ENCODE measurements at regions not wholly inside any gene's neighbourhood (a gene's known extent, or its start where the extent isn't known, plus 50 kb on each side); places are given as distances from the start of the nearest gene placed in this dataset.
"Not testable (repeated sequence)": the region's sequence is repeated elsewhere in the genome, so short reads cannot be mapped to it uniquely, and the experiment has no call there.

DNA sequence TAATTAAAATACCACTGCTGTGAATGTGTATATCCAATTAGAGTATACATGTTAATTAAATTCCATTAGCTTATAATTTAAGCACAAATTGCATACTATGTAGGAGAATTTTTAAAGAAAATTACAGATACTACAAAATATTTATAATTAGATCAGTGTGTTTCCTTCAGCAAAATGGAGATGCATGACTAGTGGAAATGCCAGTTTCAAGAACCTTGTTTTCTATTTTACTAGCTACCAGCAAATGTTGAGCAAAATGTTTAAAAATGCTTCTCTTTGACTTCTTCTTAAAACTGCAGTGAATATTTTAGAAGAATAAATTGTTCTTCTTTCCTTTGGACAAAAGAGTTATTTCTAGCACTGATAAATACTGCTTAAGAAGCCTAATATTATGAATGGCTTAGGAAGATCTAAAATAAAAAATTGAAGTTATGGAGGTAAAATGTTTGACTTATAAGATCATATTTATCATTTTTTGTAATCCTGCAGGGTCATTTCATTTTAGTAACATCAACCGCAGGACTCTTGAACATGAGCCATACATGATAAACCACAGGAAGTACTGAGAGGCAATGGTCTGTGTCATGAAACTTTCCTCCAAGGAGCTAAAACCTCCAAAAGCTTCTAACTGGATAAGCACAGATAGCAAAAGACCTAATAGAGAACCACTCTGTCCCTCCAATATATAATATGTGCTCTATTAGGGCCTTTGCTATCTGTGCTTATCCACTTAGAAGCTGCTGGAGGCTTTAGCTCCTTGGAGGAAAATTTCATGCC is 1066.0 kb upstream of the CELF2 start:
- ATAC-seq = no peak
- intact Hi-C loops (cut with DNase I) = no loop called here
- DNase-seq (ENCODE audit: missing footprints) = no peak

DNA sequence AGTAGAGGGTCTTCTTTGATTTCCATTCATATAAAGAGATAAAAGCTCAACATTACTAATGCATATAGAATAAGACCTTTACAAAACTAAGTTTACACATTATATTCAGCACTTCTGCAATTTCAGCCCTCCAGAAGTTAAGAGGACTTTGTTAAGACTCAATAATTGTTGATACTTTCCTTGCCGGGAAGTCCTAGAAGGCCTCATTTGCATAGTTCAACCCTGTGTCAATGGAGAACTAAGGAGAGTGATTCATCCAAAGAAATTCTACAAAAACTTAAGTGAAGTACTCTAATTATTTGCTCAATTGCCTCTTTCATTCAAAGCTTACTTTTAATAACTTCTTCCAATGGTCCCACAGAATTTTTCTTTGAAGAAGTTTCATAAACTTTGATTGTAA is 1060.3 kb upstream of the CELF2 start:
- DNase-seq (ENCODE audit: missing footprints) = no peak
- ATAC-seq = no peak
- intact Hi-C loops (cut with DNase I) = no loop called here

- intact Hi-C loops (cut with DNase I); DNase-seq (ENCODE audit: missing footprints); ATAC-seq: not testable (repeated sequence)
Measured at GRCh38 chr10:9957876-9958275, 1059.8 kb upstream of the CELF2 start.

DNA sequence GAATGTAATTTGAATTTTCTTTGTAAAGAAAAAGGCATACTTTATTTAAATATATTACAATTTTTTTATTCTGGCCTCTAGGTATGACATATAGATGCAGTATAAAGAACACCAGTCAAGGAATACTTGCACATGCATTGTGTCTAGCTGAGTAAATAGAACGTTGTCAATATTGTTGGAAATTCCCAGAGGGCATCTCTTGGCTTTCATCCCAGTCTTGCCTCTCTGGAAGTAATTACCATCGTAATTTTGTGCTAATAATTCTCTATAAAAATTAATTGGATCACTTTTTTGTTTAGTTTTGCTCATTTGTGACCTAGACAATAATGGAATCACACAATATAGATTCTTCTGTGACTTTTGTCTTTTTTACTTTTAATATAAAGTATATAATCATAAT is 1052.3 kb upstream of the CELF2 start:
- ATAC-seq = no peak
- intact Hi-C loops (cut with DNase I) = no loop called here
- no peak for DNase-seq (ENCODE audit: missing footprints)

DNA sequence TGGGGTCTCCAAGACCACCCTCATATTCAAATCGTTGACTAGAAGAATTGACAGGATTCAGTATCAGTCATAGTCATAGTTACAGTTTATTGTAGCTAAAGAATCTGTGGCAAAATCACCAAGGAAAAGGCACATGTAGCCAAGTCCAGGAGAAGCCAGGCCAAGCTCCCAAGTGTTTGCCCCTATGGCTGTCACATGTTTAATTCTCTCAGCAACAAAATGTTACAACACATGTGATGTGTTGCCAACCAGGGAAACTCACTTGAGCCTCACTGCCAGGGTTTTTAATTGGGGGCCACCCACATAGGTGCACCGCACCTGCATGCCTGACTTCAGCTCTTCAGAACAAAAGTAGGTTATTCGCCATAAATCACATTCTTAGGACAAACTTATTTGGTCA is 1030.9 kb upstream of the CELF2 start:
- ATAC-seq (no peak), DNase-seq (ENCODE audit: missing footprints) (no peak)
- intact Hi-C loops (cut with DNase I) = no loop called here

GRCh38 chr10:9987197-9987596 is 1030.5 kb upstream of the CELF2 start:
- DNase-seq (ENCODE audit: missing footprints) = no peak
- no peak for ATAC-seq
- intact Hi-C loops (cut with DNase I) = no loop called here

DNA sequence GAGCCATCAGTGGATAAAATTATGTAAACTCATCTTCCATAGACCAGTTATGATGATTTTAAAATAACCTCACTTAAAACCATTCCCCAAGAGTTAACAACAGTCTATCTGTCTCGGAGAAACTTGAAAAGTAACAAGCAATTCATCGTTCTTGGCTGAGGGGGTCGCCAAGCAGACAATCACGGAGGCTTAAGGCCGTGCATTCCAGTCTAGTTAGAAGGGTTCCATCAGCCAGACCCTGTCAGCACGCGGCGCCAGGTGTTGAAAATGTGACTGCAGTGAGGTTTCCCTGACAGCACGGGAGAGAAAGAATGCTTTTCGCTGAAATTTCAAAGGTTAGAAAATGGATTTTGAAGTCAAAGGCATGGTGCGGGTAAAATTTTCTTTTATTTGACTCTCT is 1025.0 kb upstream of the CELF2 start:
- ATAC-seq (no peak), DNase-seq (ENCODE audit: missing footprints) (no peak)
- intact Hi-C loops (cut with DNase I) = no loop called here

GRCh38 chr10:9994131-9994530 is 1023.5 kb upstream of the CELF2 start:
- intact Hi-C loops (cut with DNase I) = no loop called here
- DNase-seq (ENCODE audit: missing footprints) (no peak), ATAC-seq (no peak)

GRCh38 chr10:9999627-10000026 is 1018.0 kb upstream of the CELF2 start:
- no peak for DNase-seq (ENCODE audit: missing footprints)
- no peak for ATAC-seq
- intact Hi-C loops (cut with DNase I) = no loop called here

- ATAC-seq = no peak
- intact Hi-C loops (cut with DNase I) = no loop called here
- DNase-seq (ENCODE audit: missing footprints) = no peak
Measured at GRCh38 chr10:10007957-10008356, 1009.7 kb upstream of the CELF2 start.

DNA sequence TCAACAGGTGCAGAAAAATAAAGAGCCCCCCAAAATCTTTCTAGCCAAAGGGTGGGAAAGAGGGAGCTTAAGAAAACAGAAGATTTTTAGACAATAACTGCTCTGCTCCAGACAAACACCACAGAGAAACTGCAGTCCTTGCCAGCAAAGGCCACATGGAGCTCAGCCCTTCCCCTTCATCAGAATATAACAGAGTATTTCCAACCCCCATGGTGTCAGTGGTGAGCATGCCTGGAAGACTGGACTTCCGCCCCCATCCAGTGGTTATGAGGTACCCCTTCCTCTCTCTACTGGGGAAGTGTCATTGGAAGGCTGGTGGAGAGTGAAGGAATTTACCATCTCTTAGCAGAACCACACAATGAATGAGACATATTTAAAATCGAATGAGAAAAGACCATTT is 1007.3 kb upstream of the CELF2 start:
- no peak for ATAC-seq
- DNase-seq (ENCODE audit: missing footprints) = no peak
- intact Hi-C loops (cut with DNase I) = no loop called here

GRCh38 chr10:10014846-10015245 is 1002.8 kb upstream of the CELF2 start:
- DNase-seq (ENCODE audit: missing footprints) (no peak), ATAC-seq (no peak)
- intact Hi-C loops (cut with DNase I) = no loop called here

GRCh38 chr10:10017716-10018115 is 1000.0 kb upstream of the CELF2 start:
- ATAC-seq (no peak), DNase-seq (ENCODE audit: missing footprints) (no peak)
- intact Hi-C loops (cut with DNase I) = no loop called here

DNA sequence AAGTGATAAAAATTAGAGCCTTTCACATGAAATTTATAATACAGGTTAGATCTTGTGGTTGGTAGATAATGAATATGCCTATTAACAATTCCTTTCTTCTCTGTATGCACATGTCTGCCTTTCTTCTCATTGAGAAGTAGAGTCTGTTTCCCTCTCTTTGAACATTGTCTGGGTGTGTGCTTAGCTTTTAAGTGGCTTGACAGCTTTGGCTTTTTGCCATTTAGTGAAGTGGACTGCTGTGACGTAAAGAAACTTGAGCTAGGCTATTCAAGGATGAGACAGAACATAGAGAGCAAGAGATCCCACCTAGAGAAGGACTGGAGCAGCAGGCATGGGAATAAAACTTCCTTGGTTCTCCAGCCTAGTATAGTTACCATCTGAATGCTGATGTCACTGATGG is 996.7 kb upstream of the CELF2 start:
- no peak for ATAC-seq
- intact Hi-C loops (cut with DNase I) = no loop called here

GRCh38 chr10:10032991-10033390 is 984.7 kb upstream of the CELF2 start:
- ATAC-seq = no peak
- DNase-seq (ENCODE audit: missing footprints) = no peak
- intact Hi-C loops (cut with DNase I) = no loop called here

More for the DNA sequence above, 996.7 kb upstream of the CELF2 start:
- no peak for DNase-seq (ENCODE audit: missing footprints)

- intact Hi-C loops (cut with DNase I) = no loop called here
- ATAC-seq (no peak), DNase-seq (ENCODE audit: missing footprints) (no peak)
Measured at GRCh38 chr10:10038348-10038747, 979.3 kb upstream of the CELF2 start.

DNA sequence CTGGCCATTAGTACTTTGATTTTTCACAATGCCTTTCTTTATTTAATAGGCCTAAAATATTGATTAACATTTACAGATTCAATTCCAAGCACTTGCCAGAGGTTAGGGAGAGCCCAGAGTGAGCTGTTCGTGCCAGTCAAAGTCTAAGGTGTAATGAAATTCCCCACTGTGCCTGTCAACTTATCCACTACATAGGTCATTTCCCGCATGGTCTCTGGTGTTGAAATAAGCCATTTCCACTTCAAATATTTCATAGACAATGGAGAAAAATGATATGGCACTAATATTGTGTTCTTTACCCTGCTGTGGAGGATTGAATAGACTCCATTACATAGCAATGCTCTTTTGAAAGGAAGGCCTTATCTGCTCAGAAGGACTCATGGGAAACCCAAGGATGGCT is 978.1 kb upstream of the CELF2 start:
- intact Hi-C loops (cut with DNase I) = no loop called here
- ATAC-seq (no peak), DNase-seq (ENCODE audit: missing footprints) (no peak)

- ATAC-seq = no peak
- intact Hi-C loops (cut with DNase I) = no loop called here
- DNase-seq (ENCODE audit: missing footprints) = no peak
Measured at GRCh38 chr10:10043083-10043482, 974.6 kb upstream of the CELF2 start.

DNA sequence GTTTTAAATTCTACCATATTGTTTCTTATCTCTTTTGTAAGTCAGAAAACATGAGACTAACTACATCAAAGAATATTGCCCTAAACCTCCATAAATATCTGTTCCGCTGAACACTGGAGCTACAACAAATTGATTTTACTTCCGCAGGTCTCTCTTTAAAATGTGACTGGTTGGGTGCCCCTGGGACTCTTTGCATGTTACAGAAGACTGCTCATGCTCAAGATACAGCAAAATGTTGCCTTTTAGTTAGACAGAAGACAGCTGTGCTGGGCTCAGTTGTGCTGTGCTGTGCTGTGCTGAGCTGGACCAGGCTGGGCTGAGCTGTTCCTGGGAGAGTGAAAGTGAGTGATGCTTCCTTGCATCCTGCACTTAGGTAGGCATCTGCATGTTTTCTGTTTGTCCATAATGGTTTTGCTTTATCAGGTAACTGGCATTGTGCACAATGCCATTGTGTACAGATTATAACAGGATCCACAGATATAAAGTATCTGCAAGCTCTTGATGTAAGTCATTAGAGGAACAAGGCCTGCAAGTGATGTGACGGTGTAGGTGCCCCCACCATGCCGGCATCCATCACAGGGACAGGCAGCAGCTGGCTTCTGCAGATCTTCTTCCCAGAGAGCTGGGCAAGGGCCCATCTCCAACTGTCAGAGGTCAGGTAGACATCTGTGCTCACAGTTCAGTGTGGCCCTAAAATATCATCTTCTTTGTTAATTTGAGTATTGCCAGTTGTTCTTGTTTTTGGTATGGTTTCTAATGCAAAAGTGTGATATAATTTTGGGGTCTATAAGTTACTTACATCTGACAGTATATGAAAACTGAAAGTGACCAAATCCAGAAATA is 972.5 kb upstream of the CELF2 start:
- ATAC-seq (no peak), DNase-seq (ENCODE audit: missing footprints) (no peak)
- intact Hi-C loops (cut with DNase I) = no loop called here

- DNase-seq (ENCODE audit: missing footprints) (no peak), ATAC-seq (no peak)
- intact Hi-C loops (cut with DNase I) = no loop called here
Measured at GRCh38 chr10:10045765-10046028, 972.0 kb upstream of the CELF2 start.

DNA sequence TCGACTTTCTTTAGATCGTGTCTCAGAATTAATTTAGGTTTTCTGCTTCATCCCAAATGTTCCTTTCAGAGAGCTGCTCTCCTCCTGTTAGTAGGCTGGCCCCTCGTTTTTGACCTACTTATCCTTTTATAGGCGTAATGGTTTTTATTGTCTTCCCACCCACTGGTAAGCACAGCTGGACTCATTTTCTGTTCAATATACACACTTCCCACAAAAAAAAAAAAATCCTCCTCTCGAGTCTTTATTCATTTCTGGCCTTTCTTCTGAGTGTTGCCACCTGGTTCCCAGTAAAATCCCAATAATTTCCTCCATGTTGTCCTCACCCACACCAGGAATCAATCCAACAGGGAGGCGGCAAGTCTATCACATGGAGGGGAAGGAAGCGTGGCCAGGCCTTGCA is 970.2 kb upstream of the CELF2 start:
- DNase-seq (ENCODE audit: missing footprints) = no peak
- intact Hi-C loops (cut with DNase I) = no loop called here
- no peak for ATAC-seq

Data from Right ventricle myocardium inferior (tissue), 1 donor.